ENCODE measurements at regions not wholly inside any gene's neighbourhood (a gene's known extent, or its start where the extent isn't known, plus 50 kb on each side); places are given as distances from the start of the nearest gene placed in this dataset.
"Not testable (repeated sequence)": the region's sequence is repeated elsewhere in the genome, so short reads cannot be mapped to it uniquely, and the experiment has no call there.

DNA sequence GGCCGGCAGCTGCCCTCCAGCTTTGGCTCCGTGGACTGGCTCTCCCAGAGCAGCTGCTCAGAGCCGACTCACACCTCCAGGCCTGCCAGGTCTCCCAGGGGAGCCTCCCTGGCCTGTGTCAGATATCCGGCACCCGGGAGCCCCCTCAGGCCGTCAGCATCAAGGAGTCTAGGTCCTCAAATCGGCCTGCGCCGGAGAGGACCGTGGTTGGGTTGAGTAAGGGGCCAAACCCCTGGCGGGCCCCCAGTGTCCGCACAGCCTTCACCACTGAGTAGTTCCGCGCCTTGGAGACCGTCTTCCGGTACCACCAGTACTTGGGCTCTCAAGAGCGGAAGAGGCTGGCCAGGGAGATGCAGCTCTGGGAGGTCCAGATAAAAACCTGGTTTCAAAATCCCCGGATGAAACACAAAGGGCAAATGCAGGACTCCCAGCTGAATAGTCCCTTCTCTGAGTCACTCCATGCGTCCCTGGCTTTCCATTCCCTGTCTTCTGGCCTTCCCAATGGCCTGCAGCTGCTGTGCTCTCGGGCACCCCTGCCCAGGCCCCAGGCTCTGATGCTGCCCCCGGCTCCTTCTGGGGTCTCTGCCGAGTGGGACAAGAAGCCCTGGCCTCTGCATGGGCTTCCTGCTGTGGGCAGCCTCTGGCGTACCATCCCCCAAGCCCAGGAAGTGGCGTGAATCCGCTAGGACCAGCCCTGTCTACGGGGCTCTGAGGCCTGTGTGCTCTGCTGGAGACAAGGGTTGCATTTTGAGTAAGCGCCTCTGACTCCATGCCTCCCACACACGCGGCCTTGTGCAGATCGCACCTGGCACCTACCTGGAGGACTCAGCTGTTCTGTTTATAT lies 245.1 kb upstream of the ATXN7L3B start:
- DNase-seq = no peak

GRCh38 chr12:74293689-74294131 lies 243.9 kb upstream of the ATXN7L3B start:
- no peak for DNase-seq

- peak; percentile 1 for DNase-seq
These were observed 220.5 kb upstream of the ATXN7L3B start for GRCh38 chr12:74317078-74317601.

- DNase-seq = no peak
These were observed 219.9 kb upstream of the ATXN7L3B start for GRCh38 chr12:74317741-74318140.

- DNase-seq = no peak
These were observed 217.7 kb upstream of the ATXN7L3B start for GRCh38 chr12:74319886-74320285.

DNA sequence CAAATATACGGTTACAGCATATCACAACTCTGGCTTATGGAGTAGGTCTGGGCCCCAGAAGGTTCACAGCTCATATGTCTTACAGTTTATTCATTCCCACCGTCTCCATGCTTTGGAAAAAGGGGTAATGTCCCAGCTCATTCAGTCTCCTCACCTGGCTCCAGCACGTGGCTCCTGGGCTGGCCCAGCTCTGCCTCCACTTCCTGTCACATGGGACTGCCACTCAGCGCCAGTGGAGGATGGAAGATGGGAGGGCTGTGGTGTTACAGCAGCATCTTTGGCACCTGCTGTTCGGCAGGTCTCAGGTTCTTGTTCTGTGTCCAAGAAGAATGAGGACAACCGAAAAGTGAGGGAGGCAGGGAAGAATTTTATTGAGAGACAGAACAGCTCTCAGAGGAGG lies 216.3 kb upstream of the ATXN7L3B start:
- DNase-seq = no peak

GRCh38 chr12:74322792-74323191 lies 214.8 kb upstream of the ATXN7L3B start:
- no peak for DNase-seq

GRCh38 chr12:74328623-74329022 lies 209.0 kb upstream of the ATXN7L3B start:
- DNase-seq = no peak

DNA sequence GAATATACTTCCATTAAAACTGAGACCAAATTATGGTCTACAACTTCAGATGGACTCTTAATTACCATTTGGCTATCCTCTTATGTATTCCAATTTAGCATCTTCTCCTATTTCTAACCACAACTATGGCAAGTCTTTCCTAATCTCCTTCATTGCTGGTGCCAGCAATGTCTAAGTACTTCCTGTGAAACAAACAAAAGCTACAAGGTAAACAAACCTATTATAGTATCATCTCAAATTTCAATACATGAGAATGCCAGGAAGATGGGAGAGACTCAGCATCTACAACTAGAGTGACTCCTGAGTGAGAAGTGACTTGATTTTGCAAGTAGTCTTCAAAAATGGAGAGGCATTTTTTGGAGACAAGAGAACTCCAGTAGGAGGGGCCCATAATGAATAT lies 202.9 kb upstream of the ATXN7L3B start:
- DNase-seq = peak; percentile 0

- peak; percentile 65 for DNase-seq
These were observed 199.7 kb upstream of the ATXN7L3B start for GRCh38 chr12:74337951-74338350.

DNA sequence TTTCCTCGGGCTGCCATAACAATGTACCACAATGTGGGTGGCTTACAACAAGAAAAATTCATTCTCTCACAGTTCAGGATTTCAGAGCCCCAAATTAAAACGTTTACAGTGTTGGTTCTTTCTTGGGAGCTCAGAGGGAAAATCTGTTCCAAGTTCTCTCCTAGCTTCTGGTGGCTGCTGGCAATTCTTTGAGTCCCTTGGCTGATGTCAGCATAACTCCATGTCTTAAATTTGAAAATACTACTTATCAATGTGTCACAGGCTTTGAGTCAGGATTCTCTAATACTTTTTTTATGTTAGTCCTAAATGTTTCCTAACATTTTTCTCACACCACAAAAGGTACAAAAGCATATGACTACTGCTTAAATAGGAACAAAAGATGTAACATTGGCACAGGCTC lies 198.4 kb upstream of the ATXN7L3B start:
- no peak for DNase-seq

DNA sequence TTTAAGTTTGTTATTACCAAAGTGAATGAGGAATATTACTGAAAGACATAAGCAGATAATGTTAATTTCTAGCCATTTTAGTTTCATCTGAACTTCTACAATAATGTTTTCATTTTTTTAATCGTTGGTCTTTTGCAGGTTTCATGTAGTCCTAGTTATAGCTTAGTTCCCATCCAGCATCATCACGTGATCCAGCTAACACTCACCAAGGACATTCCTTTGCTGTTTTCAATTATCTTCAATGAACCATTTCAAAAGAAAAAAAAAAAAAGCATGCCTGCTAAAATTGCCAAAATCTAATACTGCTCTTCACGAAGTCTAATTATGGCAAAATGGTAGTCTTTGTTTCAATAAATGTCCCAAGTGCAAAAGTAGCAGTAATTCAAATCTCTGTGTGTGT lies 187.7 kb upstream of the ATXN7L3B start:
- no peak for DNase-seq

DNA sequence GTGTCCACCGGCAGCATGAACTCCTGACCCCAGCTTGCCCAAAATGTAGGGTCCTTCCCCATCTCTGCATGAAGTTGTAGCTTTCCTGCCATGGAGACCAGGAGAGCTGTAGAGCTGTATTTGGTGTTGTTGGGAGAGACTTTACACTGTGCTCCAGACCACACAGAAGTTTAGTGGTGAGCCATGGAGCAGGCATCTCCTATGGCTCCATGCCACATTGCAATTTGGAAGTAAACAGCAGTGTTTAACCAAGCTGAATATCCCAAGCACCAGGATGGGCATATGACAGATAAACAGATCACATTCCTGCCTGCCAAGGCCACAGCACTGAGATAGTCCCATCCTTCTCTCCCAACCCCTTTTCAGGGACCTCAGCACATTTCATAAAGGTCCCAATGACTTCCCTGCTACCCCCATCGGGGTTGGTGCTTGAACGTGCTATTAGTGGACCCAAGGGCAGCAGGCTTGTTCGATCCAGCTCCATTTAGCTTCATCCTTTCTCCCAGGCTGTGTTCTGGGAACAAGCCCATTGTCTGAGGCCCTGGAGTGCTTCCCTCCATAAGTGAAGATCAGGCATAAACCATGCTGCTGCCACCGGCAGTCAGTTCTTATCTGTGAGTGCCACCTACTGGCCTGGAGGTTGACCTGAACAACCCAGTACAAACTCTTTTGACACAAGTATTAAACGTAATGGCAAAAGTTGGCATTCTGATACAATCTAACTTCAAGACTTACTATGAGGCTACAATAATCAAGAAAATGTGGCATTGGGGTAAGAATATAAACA lies 172.3 kb upstream of the ATXN7L3B start:
- DNase-seq = peak; percentile 65

GRCh38 chr12:74370608-74371216 lies 166.9 kb upstream of the ATXN7L3B start:
- no peak for DNase-seq

DNA sequence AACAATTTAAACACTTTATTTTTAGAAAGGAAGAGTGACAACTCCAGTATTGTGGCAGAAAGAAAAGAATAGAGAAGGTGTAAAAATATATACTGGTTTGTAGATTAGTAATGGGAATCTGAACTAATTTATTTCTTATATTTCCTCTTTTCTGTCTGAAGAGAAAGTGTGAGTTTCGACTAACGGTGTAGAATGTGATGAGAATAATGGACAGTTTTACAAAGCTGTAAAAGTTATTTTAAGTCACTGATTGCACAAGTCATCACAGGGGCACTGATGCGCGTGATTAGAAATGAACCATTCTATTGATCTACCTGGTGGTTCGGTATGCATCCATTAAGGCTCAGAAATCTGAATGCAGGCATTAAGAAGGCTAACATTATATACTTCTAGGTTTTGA lies 158.5 kb upstream of the ATXN7L3B start:
- no peak for DNase-seq

GRCh38 chr12:74381958-74382357 lies 155.7 kb upstream of the ATXN7L3B start:
- no peak for DNase-seq

GRCh38 chr12:74382983-74383382 lies 154.7 kb upstream of the ATXN7L3B start:
- no peak for DNase-seq

DNA sequence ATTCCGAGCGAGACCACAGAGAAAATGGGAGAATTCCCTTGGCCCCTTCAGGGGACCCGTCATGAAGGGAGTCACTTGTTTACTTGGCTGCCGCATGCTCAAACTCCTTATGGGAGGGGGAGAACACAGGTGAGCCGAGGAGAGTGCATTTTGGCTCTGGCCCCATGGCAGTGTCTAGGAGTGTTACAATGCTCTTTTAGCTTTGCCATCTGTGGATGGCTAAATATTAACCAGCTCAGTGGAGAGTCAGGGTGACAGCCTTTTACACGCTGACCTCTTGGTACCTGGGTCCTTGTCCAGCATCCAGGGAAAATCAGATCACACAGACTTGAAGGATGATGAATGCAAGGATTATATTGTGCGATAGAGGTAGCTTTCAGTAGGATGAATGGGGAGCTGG lies 146.4 kb upstream of the ATXN7L3B start:
- no peak for DNase-seq

DNA sequence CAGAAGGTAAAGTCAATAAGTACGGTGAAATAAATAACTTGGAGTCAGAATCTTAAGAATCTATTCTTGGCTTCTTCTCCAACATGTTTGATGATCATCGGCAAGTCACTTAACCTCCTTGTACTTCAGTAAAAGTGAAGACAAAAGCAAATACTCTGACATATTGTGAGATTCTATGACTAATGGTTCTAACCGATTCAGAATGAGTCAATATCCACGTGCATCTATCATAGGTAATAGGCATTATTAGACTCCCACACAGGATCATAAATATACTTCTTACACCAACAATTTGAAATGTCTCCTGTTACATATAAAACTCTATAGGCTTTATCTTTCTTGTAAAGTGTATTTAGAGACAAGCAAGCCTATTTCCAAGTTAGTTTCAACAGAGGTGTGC lies 144.4 kb upstream of the ATXN7L3B start:
- DNase-seq = no peak

DNA sequence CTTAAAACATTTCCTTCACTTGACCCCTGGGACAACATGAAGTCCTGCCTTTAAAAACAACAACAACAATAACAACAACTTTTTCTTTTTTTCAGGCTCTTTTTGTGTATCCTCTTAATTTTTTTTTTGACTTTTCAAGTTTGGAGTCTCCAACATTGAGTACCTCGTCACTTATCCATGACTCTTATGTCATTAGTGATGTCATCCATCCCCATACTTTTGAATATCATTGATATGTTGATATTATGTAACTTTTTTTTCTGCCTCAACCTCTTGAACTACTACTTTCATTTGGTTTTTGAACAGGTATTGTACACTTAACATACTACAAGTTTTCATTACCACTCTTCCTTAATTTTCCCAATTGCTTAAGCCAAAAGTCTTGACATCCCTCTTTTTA lies 143.0 kb upstream of the ATXN7L3B start:
- no peak for DNase-seq

DNA sequence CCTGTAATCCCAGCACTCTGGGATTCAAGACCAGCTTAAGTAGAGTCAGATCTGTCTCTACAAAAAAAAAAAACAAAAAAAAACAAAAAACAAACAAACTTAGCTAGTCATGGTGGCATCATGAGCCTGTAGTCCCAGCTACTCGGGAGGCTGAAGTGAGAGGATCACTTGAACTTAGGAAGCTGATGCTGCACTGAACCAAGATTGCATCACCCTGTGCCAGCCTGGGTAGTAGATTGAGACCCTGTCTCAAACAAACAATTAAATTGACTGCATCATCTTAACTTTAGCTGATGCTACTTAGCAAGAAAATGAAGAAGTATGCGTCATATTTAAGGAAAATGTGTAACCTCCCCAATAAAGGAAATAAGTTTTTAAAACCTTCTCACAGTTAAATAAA lies 136.6 kb upstream of the ATXN7L3B start:
- no peak for DNase-seq

DNA sequence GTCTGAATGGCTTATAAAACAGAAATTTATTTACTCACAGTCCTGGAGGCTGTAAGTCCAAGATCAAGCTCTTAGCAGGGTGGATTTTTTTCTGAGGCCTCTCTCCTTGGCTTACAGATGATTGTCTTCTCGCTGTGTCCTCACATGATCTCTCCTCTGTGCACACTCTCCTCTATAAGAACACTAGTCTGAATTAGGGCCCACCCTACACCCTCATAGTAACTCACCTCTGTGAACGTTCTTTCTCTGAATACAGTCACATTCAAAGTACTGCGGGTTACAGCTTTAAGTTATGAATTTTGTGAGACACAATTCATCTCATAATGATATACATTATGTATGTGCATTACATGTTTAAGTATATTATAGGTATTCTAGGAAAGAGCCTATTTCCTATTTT lies 135.7 kb upstream of the ATXN7L3B start:
- DNase-seq = no peak

- not testable (repeated sequence) for DNase-seq
These were observed 134.5 kb upstream of the ATXN7L3B start for GRCh38 chr12:74403221-74403470.

Data from dermis blood vessel endothelial cell (primary cell).